Tongue (tissue), 1 donor: ENCODE measurements at regions not wholly inside any gene's neighbourhood (a gene's known extent, or its start where the extent isn't known, plus 50 kb on each side); places are given as distances from the start of the nearest gene placed in this dataset.
"Not testable (repeated sequence)": the region's sequence is repeated elsewhere in the genome, so short reads cannot be mapped to it uniquely, and the experiment has no call there.

Source experiments
- DNase-seq: peaks from one replicate; pipeline ENCODE4 v3.0.0-alpha.2; 2015

DNA sequence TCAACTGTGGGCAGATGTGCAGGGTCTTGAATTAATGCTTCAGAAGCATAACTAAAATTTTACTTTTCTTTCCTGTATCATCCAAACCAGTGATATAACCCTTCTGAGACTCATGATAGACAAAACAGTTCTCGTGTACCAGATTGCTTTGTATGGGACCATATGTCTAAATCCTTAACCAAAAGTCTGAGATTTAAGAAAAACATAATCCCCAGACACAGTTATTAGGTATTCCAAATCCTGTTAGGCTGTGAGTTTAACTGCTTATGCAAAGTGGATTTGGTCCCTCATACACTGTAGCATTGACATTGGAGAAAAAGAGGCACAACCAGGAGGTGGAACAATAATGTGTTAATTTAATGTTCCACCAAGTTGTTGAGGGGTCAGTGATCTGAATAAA, 235.0 kb downstream of the PMAIP1 start:
- no peak for DNase-seq

DNA sequence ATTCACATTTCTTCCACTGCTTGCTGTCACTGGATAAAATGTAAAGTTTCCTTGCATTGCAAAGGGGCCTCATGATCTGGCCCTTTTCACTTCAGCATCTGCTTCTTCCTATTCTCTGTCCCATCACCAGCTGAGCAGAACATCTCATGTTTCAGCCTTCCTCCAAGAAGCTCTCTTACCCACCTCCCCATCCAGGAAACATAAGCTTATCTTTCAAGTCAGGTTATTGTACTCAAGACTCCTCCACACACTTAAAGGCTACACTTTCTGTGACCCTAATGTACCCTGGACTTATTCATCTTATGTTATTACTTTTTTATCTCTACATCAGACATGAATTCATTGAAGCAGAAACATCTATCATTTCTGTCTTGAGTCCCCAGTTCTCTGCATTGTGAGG, 230.5 kb downstream of the PMAIP1 start:
- DNase-seq: no peak

DNA sequence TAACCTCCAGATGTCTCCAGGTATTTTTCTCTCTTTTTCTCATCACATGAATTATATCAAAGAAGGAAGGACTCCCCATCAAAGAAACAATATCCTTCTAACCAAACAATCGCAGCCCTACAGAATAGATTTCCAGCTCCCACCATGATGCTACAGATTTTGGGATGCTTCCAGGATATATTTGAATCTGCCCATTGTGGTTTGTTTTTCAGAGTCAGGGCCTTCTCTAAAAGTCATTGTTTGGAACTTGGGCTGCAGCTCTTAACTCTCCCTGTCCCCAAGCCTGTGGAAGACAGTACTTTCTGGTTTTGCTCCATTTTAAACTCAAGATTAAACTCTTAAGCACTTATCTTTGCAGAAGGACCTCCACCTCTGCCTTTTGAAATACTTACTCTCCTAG, 223.2 kb downstream of the PMAIP1 start:
- no peak for DNase-seq

DNA sequence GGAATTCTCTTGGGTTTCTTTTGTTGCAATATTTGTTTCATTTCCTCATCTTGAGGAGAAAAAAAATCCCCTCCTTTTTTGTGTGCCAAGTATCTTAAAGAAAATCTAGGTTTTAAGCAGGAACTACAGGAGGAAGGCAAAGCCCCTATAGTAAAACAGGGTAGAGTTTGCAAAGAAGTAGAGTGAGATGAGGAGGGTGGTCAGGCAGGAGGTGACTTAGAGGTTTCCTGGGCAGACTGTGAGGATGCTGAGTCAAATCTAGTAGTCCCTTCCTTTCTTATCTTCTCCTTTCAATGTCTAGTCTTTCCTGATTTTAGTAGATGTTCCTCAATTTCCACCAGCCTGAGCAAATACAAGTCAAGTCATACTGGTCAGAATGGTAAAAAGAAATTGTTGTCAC, 222.5 kb downstream of the PMAIP1 start:
- DNase-seq: no peak

DNA sequence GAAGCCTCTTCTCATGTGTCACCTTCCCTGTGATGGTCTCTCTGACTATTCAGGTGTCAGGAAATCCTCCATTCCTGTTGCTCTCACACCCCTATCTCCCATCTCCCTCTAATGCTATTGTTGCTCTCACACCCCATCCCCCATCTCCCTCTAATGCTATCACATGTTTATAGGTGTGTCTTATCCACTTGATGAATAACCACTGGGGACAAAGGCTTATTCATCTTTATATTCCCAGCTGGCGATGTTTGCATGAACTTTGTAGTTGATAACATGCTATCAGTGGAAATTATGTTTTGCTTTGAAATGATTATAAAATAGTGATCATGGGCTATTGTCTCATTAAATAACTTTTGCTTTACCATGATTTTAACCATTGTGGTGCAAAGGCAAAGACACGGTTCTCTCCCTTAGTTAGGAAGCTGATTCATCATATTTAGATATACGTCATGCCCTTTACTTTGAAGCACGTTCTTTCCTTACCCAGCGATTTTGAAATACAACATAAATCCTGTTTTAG, 220.5 kb downstream of the PMAIP1 start:
- no peak for DNase-seq

DNA sequence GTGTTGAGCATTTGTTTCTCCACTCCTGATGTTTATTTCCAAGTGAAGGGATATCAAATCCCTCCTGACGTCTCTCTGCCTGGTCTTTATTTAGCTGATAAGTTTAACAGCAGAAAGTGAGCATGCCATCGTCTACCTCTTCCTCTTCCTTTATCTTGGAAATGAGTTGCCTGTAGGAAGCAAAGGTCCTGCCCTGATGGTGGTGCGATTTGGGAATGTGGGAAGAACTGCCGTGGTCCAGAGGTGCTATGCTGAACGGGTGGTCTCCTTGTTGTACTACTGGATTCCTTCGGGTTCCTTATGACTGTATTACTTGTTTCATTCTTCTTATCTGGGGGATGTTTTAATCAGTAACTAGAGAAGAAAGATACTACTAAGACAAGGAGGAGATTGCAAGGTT, 217.5 kb downstream of the PMAIP1 start:
- DNase-seq: no peak

DNA sequence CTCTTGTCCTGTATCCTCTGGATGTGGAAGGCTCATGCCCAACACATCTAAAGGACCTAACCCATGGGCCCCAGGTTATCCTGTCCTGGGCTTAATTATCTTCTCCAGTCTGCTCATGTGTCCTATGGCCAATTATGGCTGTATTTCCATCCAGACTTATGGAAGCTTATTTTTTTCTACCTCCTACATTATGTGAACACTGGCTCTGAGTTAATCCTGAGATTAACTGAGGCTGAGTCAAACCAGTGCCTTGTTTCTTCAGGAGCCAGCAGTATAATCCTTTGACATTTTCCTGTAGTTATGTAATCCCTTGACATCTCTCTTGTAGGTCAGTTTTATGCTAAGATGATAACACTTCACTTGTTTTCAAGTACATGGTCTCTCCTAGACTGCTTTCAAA, 213.6 kb downstream of the PMAIP1 start:
- DNase-seq: no peak

DNA sequence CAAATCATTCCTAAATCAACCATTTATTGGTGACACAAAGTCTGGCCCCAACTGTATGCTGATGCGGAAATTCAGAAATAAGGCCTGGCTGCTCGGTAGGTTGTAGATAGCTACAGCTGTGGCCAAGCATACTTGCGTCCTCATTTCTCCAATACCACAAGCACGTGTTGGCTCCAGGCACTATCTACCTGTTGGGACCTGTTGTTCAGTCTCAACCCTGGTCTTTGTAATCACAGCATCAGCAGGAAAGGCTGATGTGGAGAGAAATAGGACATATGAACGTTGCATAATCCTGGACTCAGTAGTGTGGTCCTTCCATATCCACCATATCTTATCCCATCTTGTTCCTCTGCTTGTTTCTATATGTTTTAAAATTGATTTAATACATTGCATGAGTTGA, 212.6 kb downstream of the PMAIP1 start:
- no peak for DNase-seq

DNA sequence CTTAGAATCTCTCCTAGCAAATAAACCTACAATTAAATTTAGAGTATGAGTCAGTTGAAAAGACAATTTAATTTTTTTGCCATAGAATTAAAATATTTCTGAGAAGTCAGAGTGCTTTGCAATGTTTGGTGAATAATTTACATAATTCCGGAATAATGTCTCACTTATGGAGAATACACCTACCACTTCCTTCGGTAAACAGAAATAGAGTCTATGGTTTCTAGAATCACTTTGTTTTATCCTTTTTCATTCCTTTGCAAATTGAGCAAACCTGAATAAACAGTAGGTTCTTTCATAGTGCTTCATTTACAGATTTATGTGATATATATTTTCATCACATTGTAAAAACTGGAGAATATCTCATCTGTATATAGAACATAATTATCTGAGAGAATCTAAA, 211.7 kb downstream of the PMAIP1 start:
- no peak for DNase-seq

DNA sequence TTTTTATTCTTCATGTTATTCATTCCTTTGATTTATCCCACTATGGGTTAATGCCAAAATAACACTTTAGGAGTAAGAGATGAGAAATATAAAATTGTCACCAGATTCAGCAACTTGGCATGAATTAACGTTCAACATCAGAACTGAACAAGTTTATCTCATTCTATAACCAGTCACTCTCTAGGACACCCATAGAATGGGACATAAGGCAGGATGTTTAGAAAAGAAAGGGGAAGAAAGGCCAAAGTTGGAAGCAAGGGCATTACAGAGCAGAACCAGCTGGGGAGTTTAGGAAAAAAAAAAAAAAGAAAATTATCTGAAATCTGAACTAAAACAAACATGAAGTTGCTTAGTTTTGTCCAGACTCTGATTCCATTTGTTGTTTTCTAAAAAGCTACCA, 211.0 kb downstream of the PMAIP1 start:
- DNase-seq: no peak

DNA sequence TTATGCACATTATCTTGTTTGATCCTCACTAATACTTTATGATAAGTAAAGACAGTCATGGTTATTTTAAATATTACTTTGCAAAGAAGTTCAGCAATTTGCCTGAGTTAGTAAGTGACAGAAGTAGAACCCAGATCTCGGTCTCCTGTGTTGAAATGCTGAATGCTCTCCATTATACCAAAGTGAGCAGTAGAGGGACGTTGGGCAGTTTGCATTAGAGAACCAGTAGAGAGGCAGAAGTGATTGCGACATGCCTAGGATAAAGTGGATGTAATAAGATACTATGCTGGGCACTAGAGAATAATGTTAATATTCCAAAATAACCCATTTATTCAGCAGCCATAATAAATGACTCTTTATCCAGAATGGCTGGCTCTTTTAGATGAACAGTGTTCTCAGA, 201.0 kb downstream of the PMAIP1 start:
- DNase-seq: no peak

DNA sequence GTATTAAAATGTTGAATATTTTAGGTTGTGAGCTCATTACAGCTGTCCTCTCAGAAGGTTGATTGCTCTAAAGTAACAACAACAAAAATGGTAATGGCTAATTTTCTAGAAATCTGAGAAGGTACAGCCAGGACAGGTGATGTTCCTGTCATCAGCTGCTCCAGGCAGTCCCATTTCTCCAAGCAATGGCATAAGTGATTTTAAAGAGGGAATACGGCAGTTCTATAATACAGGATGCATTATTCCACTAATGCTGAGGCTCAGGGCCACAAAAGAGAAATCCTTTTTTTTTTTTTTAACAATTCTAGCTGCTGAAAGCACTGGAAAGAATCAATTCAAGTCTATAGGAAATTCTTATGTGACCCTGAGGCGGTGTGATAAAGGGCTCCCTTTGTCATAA, 199.9 kb downstream of the PMAIP1 start:
- peak; percentile 6 for DNase-seq

DNA sequence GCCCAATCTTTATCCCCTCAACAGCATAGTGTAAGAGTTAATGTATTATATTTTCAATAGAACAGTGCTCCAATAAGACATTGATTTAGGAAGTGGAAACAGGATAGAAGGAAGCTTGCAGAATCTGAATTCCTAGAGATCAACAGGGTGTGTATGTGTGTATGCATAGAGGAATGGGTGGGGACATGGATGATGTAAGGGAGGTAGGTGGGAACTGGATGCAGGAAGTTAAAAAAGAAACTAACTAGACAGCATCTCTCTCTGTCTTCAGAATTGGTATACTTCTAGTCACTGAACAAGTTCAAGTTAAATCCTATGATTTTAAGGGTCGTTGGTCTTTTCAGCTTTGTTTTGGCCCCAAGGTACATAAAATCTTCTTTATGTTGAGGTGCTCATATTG, 196.6 kb downstream of the PMAIP1 start:
- no peak for DNase-seq

DNA sequence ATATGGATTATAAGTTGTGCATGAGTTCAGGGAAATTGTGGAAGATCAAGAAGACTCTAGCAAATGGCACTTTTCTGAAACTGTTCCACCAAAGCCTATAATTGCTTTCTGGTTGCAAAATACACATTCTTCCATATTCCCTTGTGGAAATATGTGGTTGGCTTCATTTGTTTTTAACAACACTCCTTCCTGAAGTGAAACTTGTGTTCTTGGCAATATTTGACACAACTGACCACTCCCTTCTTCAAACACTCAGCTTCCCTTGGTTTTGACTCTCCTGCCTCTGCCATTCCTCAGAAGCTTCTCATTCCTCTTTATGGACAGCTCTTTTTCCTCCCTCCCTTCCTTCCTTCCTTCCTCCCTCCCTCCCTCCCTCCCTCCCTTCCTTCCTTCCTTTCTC, 192.3 kb downstream of the PMAIP1 start:
- DNase-seq: no peak

DNA sequence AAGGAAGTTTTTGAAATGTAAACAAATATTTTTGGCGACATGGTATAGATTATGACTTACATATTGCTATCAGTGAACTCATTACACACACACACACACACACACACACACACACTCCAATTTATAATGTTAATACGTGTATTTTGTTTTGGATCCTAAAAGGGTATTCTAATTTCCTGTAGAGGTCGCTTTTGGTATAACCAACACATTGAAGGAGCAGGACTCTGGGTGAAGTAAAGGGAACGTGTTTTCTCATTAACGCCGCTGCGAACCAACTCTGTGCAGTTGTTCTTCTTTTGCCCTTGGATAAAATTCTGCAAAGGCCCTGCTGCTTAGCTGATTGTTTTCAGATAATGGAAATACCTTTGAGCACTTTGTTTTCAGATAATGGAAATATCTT, 190.4 kb downstream of the PMAIP1 start:
- DNase-seq: peak; percentile 6

DNA sequence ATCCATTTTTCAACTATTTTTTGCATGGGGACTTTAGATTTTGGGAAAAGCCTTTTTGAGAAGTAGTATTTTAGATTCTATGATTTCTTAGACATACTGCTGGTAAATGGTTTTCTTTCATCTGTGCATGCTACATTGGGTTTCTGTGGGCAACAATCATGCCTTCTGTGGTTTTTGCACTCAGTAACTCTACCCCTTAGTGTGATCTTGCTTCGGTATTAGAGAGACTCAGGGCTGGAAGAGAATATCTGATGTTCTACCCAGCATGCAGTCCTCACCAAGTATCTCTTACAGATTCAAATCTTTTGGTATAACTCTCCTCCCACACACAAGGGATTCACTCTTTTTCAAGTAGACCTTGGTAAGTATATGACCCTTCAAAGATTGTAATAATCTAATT, 183.0 kb downstream of the PMAIP1 start:
- DNase-seq: no peak

DNA sequence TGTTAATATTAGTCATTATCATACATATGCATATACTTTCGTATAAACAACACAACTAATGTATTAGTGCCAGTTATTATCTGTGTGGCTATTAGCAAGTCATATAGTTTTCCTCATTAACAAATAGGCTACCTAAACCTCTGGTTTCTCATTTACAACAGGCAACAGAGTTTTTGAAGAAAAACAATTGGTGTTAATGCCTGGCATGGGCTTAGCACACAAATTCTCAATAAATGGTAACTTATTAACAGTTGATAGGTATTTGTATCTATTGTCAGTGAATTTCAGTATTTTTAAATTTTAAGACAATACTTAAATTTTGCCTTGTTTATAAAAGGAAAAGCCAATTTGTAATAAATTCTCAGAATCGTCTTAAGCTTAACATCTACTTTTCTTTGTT, 182.5 kb downstream of the PMAIP1 start:
- no peak for DNase-seq

DNA sequence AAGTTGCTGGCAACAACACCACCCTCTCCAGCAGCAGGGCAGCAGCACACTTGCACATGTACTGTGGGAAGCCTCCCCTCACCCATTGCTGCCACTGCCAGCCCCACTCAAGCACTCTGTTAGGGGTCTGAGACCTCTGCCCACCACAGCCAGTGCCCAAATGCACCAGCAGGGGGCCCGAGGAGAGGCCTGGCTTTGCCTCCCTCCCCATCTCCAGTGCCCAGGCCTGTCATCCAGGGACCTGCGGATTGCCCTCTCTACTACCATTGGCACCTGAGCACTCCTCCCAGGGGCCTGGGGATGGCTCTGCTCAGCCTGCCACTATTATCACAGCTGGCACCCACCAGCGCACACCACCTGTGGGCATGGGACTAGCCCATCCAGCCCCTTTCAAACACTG, 175.7 kb downstream of the PMAIP1 start:
- no peak for DNase-seq

DNA sequence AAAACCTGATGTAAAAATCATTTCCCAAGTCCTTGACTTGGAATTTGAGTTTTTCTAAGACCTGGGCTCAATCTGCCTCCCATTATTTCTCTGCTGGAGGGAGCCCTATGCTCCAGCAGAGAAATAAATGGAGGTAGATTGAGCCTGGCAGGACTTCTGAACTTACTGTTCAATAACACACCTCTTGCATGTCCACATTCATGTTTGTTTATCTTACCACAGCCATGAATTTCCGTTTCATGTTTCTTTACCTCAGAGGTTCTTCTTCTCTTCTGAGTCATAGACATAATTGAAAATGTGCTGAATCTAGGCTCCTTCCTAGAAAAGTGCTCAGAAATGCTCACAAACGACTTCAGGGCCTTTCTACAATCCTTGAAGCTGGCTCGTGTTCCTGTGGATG, 170.8 kb downstream of the PMAIP1 start:
- no peak for DNase-seq

DNA sequence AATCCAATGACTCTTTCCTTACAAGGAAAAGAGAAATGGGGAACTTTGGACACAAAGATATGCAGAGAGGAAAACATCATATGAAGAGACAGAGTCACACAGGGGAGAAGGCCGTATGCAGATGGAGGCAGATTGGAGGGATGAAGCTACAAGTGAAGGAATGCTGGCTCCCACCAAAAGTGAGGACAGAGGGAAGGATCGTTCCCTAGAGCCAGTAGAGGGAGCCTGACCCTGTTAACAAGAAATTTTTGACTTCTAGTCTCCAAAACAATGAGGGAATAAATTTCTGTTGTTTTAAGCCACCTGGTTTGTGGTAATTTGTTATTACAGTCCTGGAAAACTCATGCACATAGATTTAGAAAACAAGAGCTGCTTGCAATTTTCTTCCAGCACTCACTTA, 169.3 kb downstream of the PMAIP1 start:
- no peak for DNase-seq

DNA sequence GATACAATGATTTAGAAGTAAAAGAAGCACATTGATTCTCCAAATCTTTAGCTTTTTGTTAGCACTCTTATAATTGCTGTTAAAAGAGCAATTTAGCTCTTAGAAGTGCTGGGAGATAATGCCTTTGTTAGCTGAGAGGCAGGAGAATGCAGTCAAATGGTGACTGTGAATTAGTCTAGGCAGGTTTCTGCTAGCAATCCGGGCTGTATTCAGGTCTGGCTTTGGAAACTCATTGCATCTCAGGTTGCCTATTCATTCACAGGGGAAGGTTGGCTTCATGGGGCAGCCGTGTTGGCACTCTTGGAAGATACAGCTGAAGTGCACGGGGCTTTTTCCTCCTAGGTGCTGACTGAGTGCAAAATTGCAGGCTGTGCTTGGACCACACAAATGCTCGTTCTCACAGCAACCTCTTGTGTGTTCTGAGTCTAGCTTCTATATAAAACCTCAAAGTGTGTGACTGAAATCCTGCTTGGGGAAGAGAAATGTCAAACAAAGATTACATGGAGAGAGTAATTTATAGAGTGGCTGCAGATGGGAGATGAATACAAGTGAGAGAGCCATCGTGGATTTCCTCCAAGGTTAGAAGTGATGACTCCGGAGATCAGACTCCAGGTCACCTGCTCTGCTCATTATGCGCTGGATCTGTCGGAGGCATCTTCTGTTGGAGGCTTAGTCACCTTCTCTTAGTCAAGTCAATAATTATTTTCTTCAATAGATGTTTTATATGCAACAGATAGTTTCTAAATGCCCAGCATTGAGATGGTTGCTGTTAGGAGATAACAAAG, 167.8 kb downstream of the PMAIP1 start:
- peak; percentile 5 for DNase-seq

DNA sequence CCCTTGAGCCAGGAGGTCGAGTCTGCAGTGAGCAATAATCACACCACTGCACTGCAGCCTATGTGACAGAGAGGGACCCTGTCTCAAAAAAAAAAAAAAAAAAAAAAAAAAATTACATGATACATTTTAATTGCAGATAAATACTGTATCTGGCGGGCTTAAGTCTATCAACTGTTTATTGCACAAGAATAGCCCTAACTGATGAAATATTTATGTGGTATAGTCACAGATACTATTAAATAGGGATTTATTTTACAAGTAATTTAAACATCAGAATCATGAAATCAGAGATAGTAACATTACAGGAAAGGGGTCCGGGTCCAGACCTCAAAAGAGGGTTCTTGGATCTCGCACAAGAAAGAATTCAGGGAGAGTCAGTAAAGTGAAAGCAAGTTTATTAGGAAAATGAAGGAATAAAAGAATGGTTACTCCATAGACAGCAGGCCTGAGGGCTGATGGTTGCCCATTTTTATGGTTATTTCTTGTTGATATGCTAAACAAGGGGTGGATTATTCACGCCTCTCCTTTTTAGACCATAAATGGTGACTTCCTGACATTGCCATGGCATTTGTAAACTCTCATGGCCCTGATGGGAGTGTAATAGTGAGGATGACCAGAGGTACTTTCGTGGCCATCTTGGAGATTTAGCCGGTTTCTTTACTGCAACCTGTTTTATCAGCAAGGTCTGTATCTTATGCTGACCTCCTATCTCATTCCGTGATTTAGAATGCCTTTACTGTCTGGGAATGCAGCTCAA, 166.6 kb downstream of the PMAIP1 start:
- no peak for DNase-seq

DNA sequence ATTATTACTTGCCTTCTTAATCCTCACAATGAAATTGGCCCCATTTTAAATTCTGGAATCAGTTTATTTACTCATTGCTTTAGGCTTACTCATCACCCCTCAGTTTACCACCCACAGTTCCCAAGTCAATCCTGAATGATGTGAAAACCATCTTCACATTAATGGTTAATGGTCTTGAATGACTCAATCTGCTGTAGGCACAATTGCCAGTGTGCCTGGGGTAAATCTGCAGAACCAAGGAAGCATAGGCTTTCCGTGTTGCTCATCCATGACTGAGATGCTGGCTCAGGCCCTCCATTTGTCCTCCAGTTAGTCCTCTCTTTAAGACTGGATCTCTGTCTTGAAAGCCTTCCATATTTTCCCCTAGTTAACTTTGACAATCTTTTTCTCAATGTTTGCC, 164.5 kb downstream of the PMAIP1 start:
- no peak for DNase-seq

DNA sequence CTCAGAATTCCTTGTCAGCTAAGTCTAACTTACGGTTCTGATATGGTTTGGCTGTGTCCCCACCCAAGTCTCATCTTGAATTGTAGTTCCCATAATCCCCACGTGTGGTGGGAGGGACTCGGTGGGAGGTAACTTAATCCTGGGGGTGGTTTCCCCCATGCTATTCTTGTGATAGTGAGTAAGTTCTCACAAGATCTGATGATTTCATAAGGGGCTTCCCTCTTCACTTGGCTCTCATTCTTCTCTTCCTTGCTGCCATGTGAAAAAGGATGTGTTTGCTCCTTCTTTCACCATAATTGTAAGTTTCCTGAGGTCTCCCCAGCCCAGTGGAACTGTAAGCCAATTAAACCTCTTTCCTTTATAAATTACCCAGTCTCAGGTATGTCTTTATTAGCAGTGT, 163.0 kb downstream of the PMAIP1 start:
- not testable (repeated sequence) for DNase-seq
